CD4-positive, alpha-beta T cell treated with Interleukin-12 subunit alpha and Interleukin-12 subunit beta, for 1 hour (primary cell): ENCODE measurements at regions not wholly inside any gene's neighbourhood (a gene's known extent, or its start where the extent isn't known, plus 50 kb on each side); places are given as distances from the start of the nearest gene placed in this dataset.
"Not testable (repeated sequence)": the region's sequence is repeated elsewhere in the genome, so short reads cannot be mapped to it uniquely, and the experiment has no call there.

Source experiments
- DNase-seq: peaks from one replicate; pipeline ENCODE4 v3.0.0-alpha.2; 2020

- not testable (repeated sequence) for DNase-seq
Observed at GRCh38 chr5:174498575-174498974, 225.8 kb upstream of the MSX2 start.

GRCh38 chr5:174500636-174501035 is 223.7 kb upstream of the MSX2 start:
- no peak for DNase-seq

GRCh38 chr5:174501461-174502069 is 222.8 kb upstream of the MSX2 start:
- DNase-seq, result no peak

- no peak for DNase-seq
Observed at GRCh38 chr5:174503086-174503460, 221.3 kb upstream of the MSX2 start.

- no peak for DNase-seq
Observed at GRCh38 chr5:174503461-174504265, 220.7 kb upstream of the MSX2 start.

GRCh38 chr5:174504266-174504726 is 220.1 kb upstream of the MSX2 start:
- no peak for DNase-seq

GRCh38 chr5:174505621-174506020 is 218.8 kb upstream of the MSX2 start:
- no peak for DNase-seq

- DNase-seq, result not testable (repeated sequence)
Observed at GRCh38 chr5:174510782-174511453, 213.5 kb upstream of the MSX2 start.

GRCh38 chr5:174511714-174512253 is 212.6 kb upstream of the MSX2 start:
- DNase-seq, result no peak

GRCh38 chr5:174514325-174514724 is 210.1 kb upstream of the MSX2 start:
- DNase-seq, result no peak

- no peak for DNase-seq
Observed at GRCh38 chr5:174514983-174515394, 209.4 kb upstream of the MSX2 start.

GRCh38 chr5:174516741-174517140 is 207.6 kb upstream of the MSX2 start:
- DNase-seq, result no peak

GRCh38 chr5:174518512-174518911 is 205.9 kb upstream of the MSX2 start:
- DNase-seq, result no peak

GRCh38 chr5:174520420-174521396 is 203.7 kb upstream of the MSX2 start:
- DNase-seq, result no peak

- DNase-seq, result no peak
Observed at GRCh38 chr5:174521449-174521848, 202.9 kb upstream of the MSX2 start.

GRCh38 chr5:174522480-174523260 is 201.7 kb upstream of the MSX2 start:
- DNase-seq, result no peak

- DNase-seq, result no peak
Observed at GRCh38 chr5:174523311-174524071, 200.9 kb upstream of the MSX2 start.

- DNase-seq, result no peak
Observed at GRCh38 chr5:174524351-174524750, 200.0 kb upstream of the MSX2 start.

GRCh38 chr5:174526177-174526576 is 198.2 kb upstream of the MSX2 start:
- DNase-seq, result no peak

GRCh38 chr5:174527916-174528540 is 196.4 kb upstream of the MSX2 start:
- DNase-seq, result no peak
